ENCODE measurements at regions not wholly inside any gene's neighbourhood (a gene's known extent, or its start where the extent isn't known, plus 50 kb on each side); places are given as distances from the start of the nearest gene placed in this dataset.

GRCh38 chr4:162274354-162274753, 110.6 kb upstream of the FSTL5 start:
- Mint-ChIP-seq H3K4me1 (ENCODE audit: low read depth) (no peaks in the 10 kb centered on the region), H3K36me3 (ENCODE audit: insufficient read depth in 2 of 2) (no peaks in the 10 kb centered on the region)
- no peak for DNase-seq

GRCh38 chr4:162272215-162272614, 108.4 kb upstream of the FSTL5 start:
- no peaks in the 10 kb centered on the region for H3K4me1 Mint-ChIP-seq (ENCODE audit: low read depth)
- H3K36me3 Mint-ChIP-seq (ENCODE audit: insufficient read depth in 2 of 2): no peaks in the 10 kb centered on the region
- H3K9me3 Mint-ChIP-seq: peaks cover 9% of the 10 kb centered on the region in 2 donors
- H3K4me3 Mint-ChIP-seq: no peak overlapping the region
- DNase-seq (no peak), ATAC-seq (replicated peaks in 1 of 2) (no peak)
- no peak overlapping the region for H3K27ac Mint-ChIP-seq
- H3K27me3 Mint-ChIP-seq (ENCODE audit: low read depth): no peaks in the 10 kb centered on the region

More at GRCh38 chr4:162274354-162274753, 110.6 kb upstream of the FSTL5 start:
- Mint-ChIP-seq H3K27ac (no peak overlapping the region), H3K9me3 (peaks cover 9% of the 10 kb centered on the region in 2 donors), H3K27me3 (ENCODE audit: low read depth) (no peaks in the 10 kb centered on the region), H3K4me3 (no peak overlapping the region)
- ATAC-seq (replicated peaks in 1 of 2): no peak

DNA sequence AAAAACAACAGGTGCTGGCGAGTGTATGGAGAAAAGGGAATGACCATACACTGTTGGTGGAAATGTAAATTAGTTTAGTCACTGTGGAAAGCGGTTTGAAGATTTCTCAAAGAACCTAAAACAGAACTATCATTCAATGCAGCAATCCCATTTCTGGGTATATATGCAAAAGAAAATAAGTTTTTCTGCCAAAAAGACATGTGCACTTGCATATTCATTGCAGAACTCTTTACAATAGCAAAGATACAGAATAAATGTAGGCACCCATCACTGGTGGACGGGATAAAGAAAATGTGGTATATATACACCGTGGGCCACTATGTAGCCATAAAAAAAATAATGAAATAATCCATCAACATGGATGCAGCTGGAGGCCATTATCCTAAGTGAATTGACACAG, 105.1 kb upstream of the FSTL5 start:
- Mint-ChIP-seq H3K27ac (no peak overlapping the region), H3K4me1 (ENCODE audit: low read depth) (no peaks in the 10 kb centered on the region), H3K4me3 (no peak overlapping the region), H3K27me3 (ENCODE audit: low read depth) (no peaks in the 10 kb centered on the region), H3K9me3 (peaks cover 11 to 18% of the 10 kb centered on the region in 2 donors), H3K36me3 (ENCODE audit: insufficient read depth in 2 of 2) (peaks cover 3% of the 10 kb centered on the region in 2 donors)
- DNase-seq: no peak
- no peak for ATAC-seq (replicated peaks in 1 of 2)

GRCh38 chr4:162265802-162266201, 102.0 kb upstream of the FSTL5 start:
- no peak for ATAC-seq (replicated peaks in 1 of 2)
- no peaks in the 10 kb centered on the region for H3K4me1 Mint-ChIP-seq (ENCODE audit: low read depth)
- no peak overlapping the region for H3K27ac Mint-ChIP-seq
- no peak overlapping the region for H3K4me3 Mint-ChIP-seq
- no peaks in the 10 kb centered on the region for H3K27me3 Mint-ChIP-seq (ENCODE audit: low read depth)
- H3K36me3 Mint-ChIP-seq (ENCODE audit: insufficient read depth in 2 of 2): peaks cover 3% of the 10 kb centered on the region in 2 donors
- peaks cover 12 to 18% of the 10 kb centered on the region in 2 donors for H3K9me3 Mint-ChIP-seq
- no peak for DNase-seq

- H3K4me3 Mint-ChIP-seq: no peak overlapping the region
- ATAC-seq (replicated peaks in 1 of 2) (no peak), DNase-seq (no peak)
- H3K27me3 Mint-ChIP-seq (ENCODE audit: low read depth): no peaks in the 10 kb centered on the region
- no peaks in the 10 kb centered on the region for H3K36me3 Mint-ChIP-seq (ENCODE audit: insufficient read depth in 2 of 2)
- H3K9me3 Mint-ChIP-seq: no peaks in the 10 kb centered on the region
- H3K27ac Mint-ChIP-seq: no peak overlapping the region
- no peaks in the 10 kb centered on the region for H3K4me1 Mint-ChIP-seq (ENCODE audit: low read depth)
Measured at GRCh38 chr4:162245051-162245450, 81.3 kb upstream of the FSTL5 start.

- Mint-ChIP-seq H3K27me3 (ENCODE audit: low read depth) (no peaks in the 10 kb centered on the region), H3K9me3 (peaks cover 0 to 1% of the 10 kb centered on the region in 2 donors), H3K27ac (no peak overlapping the region), H3K36me3 (ENCODE audit: insufficient read depth in 2 of 2) (no peaks in the 10 kb centered on the region), H3K4me3 (no peak overlapping the region), H3K4me1 (ENCODE audit: low read depth) (no peaks in the 10 kb centered on the region)
- DNase-seq (no peak), ATAC-seq (replicated peaks in 1 of 2) (no peak)
Measured at GRCh38 chr4:162241857-162242256, 78.1 kb upstream of the FSTL5 start.

DNA sequence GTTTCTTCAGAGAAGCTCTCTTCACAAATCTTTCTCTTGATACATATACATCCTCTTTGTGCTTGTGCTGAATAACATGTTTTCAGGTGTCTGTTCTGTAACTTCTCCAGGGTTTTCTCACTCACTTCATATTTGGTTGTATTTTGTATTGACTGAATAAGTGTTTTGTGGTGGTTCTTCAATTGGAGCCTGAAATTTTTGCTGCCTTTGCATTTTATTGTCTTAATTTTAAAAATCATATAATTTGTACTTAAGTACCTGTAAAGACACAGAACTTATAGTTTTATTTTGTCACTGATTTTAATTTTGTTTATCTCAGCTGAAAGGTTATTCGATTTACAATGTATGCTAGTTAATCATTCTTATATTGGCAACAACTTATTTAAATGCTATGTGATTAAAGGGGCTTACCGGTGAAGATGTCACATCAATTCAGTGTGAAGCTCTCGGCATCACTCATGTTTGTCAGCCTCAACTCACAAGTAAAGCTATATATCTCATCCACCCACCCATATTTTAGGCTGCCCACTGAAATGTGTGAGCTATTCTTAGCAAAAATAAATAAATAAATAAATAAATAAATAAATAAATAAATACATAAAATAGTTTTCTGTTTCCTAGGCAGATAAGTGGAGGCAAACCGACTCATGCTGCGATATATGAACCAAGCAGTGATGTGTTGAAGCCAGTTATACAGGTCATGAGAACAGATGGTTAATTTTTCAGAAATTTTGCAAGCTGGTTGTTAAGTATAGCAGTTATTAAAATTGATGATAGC, 76.4 kb upstream of the FSTL5 start:
- Mint-ChIP-seq H3K4me1 (ENCODE audit: low read depth) (no peaks in the 10 kb centered on the region), H3K36me3 (ENCODE audit: insufficient read depth in 2 of 2) (no peaks in the 10 kb centered on the region), H3K27ac (no peak overlapping the region), H3K27me3 (ENCODE audit: low read depth) (no peaks in the 10 kb centered on the region), H3K9me3 (peaks cover 0 to 2% of the 10 kb centered on the region in 2 donors), H3K4me3 (no peak overlapping the region)
- ATAC-seq (replicated peaks in 1 of 2): no peak
- no peak for DNase-seq

DNA sequence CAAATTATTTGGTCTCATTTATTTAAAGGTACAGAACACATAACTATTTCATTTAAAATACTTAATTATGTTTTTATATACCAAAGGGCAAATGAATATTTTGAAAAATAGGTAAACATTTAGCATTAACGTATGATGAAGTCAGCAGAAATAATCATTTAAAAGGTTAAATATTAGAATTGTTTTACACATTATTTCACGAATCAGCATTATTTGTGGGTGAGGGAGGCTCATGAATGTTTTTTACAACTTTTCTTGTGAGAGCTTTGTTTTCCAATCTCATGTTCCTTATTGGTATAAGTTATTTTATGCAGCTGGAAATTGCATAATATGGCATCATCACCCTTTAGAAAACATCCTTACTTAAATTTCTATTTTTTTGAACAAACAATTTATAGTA, 73.9 kb upstream of the FSTL5 start:
- ATAC-seq (replicated peaks in 1 of 2): no peak

DNA sequence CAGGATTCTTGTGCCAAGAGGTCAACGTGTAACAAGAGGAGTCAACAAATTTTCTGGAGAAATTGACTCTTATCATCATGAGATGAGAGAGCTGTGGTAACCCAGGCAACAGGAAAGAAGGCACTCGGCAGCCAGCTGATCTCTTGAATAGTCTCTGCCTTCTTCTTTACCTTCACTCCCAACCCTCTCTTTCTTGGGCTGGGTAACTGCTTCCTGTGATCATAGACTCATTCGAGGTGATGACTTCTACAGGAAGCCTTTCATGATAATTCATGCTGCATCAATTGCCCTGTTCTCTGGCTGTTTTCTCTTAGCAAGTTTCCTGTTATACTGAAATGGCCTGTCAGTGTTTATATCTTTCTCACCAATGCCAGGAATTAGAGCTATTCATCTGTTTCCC, 70.8 kb upstream of the FSTL5 start:
- no peak overlapping the region for H3K27ac Mint-ChIP-seq
- H3K36me3 Mint-ChIP-seq (ENCODE audit: insufficient read depth in 2 of 2): no peaks in the 10 kb centered on the region
- H3K9me3 Mint-ChIP-seq: peaks cover 3 to 7% of the 10 kb centered on the region in 2 donors
- DNase-seq (no peak), ATAC-seq (replicated peaks in 1 of 2) (no peak)
- H3K4me1 Mint-ChIP-seq (ENCODE audit: low read depth): no peaks in the 10 kb centered on the region
- no peak overlapping the region for H3K4me3 Mint-ChIP-seq
- H3K27me3 Mint-ChIP-seq (ENCODE audit: low read depth): no peaks in the 10 kb centered on the region

More for the DNA sequence above, 73.9 kb upstream of the FSTL5 start:
- Mint-ChIP-seq H3K36me3 (ENCODE audit: insufficient read depth in 2 of 2) (no peaks in the 10 kb centered on the region), H3K4me1 (ENCODE audit: low read depth) (no peaks in the 10 kb centered on the region), H3K27me3 (ENCODE audit: low read depth) (no peaks in the 10 kb centered on the region), H3K4me3 (no peak overlapping the region), H3K27ac (no peak overlapping the region), H3K9me3 (peaks cover 3 to 5% of the 10 kb centered on the region in 2 donors)
- DNase-seq: no peak

DNA sequence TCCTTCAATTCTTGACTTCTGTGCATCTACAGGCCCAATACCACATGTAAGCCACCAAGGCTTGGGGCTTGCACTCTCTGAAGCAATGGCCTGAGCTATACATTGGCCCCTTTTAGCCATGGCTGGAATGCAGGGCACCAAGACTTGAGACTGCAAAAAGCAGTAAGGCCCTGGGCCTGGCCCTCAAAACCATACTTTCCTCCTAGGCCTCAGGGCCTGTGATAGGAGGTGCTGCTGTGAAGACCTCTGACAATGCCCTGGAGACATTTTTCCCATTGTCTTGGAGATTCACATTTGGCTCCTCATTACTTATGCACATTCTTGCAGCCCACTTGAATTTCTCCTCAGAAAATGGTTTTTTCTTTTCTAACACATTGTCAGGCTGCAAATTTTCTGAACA, 68.5 kb upstream of the FSTL5 start:
- no peak for DNase-seq
- Mint-ChIP-seq H3K4me3 (no peak overlapping the region), H3K36me3 (ENCODE audit: insufficient read depth in 2 of 2) (no peaks in the 10 kb centered on the region), H3K27me3 (ENCODE audit: low read depth) (no peaks in the 10 kb centered on the region), H3K4me1 (ENCODE audit: low read depth) (no peaks in the 10 kb centered on the region), H3K9me3 (peaks cover 3 to 7% of the 10 kb centered on the region in 2 donors), H3K27ac (no peak overlapping the region)
- ATAC-seq (replicated peaks in 1 of 2): no peak

GRCh38 chr4:162229670-162230069, 65.9 kb upstream of the FSTL5 start:
- Mint-ChIP-seq H3K9me3 (peaks cover 3 to 4% of the 10 kb centered on the region in 2 donors), H3K4me3 (no peak overlapping the region), H3K27ac (no peak overlapping the region), H3K4me1 (ENCODE audit: low read depth) (no peaks in the 10 kb centered on the region), H3K36me3 (ENCODE audit: insufficient read depth in 2 of 2) (no peaks in the 10 kb centered on the region), H3K27me3 (ENCODE audit: low read depth) (no peaks in the 10 kb centered on the region)
- no peak for ATAC-seq (replicated peaks in 1 of 2)
- DNase-seq: no peak

DNA sequence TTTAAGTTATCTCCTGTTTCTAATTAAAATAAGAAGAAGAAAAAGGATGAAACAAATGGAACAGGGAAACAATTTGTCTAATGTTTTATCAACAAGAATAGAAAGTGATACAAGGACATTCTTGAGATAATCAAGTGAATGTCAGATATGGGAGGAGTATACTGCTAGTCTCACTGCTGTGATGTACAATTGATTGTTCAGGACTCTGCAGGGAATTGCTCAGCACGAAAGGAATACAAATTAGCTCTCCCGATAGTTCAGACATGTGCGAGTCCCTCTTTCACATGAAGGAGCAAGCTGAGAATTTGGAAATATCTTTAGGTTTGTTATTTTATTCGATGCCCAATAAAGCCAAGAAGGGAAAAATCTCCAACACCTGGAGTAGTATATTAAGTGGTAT, 57.3 kb upstream of the FSTL5 start:
- DNase-seq (no peak), ATAC-seq (replicated peaks in 1 of 2) (no peak)
- H3K36me3 Mint-ChIP-seq (ENCODE audit: insufficient read depth in 2 of 2): no peaks in the 10 kb centered on the region
- H3K9me3 Mint-ChIP-seq: peaks cover 0 to 3% of the 10 kb centered on the region in 2 donors
- no peak overlapping the region for H3K4me3 Mint-ChIP-seq
- H3K27ac Mint-ChIP-seq: no peak overlapping the region
- H3K27me3 Mint-ChIP-seq (ENCODE audit: low read depth): no peaks in the 10 kb centered on the region
- no peaks in the 10 kb centered on the region for H3K4me1 Mint-ChIP-seq (ENCODE audit: low read depth)
